ENCODE measurements at regions not wholly inside any gene's neighbourhood (a gene's known extent, or its start where the extent isn't known, plus 50 kb on each side); places are given as distances from the start of the nearest gene placed in this dataset.

DNA sequence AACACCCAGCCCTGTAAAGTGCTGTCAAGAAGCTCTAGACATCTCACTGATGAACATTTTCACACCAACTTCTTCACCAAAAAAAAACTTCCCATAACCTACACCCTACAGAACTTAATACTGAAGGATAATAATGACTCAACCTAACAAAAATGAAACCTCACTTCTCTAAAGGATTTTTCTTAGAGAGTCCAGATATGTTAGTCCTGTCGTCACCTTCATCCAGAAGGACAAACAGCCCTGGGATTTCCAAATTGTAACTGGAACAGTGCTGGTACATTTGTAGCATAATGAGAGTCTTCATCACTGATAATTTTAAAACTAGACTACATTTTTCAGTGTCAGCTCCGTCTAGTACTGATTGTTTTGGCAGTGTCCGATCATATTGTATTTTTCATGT is 528.6 kb upstream of the CELF2 start:
- DNase-seq = no peak

DNA sequence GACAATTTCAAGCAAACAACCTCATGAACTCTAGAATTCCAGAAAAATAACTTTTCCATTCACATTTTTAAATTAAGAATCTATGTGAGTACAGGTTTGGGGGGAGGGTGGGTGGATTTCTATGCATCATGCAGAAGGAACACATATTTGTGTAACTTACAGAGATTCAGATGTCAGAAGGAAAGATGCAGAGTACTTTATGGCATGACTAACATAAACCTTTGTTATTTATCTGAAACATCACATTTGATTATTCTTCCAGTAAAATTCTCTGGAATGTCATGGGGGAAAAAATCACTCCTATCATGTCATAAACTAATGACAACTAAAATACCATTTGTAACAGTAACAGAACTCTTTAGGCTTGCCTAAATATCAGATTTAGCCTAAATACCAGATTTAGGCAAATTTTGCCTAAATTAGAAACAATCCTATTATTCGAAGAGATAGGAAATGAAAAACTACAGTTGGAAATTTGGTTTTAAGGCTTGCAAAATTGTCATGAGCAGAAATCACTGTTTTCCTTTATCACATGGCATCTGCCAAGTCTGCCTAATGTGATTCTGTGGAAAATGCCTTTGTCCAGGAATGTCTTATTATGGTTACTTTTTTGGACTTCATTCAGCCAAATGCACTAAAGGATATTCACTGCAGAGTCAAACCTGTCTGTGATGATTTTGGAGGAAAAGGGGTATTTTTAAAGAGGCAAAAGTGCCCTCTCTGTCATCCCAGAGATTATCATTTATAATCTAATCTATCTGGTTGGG is 527.7 kb upstream of the CELF2 start:
- no peak for DNase-seq

DNA sequence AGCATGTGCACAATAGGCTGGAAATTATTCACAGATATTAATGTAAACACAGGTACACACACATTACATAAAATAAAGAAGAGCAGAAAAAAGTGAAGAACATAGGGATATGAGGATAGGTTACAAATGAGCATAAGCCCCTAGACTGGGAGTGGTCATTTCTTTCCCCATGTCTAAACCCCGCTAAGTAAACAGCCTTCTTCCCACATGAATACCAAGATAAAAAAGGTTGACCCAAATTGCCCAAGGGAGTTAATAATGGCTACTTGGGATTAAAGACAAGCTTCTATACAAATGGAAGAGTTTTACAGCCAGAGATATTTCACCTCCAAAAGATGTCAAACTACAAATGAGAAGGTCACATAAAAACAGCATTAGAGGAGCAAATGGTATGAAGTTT is 527.1 kb upstream of the CELF2 start:
- no peak for DNase-seq

DNA sequence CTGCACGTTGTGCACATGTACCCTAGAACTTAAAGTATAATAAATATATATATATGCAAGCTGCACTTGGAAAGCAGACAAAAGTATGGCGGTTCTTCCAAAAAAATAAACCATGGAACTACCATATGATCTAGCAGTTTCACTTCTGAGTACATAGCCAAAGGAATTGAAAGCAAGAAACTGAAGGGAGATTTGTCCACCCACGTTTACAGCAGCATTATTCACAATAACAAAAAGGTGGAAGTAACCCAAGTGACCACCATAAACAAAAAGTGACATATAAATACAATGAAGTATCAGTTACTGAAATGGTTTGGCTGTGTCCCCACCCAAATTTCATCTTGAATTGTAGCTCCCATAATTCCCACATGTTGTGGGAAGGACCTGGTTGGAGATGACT is 525.3 kb upstream of the CELF2 start:
- no peak for DNase-seq

DNA sequence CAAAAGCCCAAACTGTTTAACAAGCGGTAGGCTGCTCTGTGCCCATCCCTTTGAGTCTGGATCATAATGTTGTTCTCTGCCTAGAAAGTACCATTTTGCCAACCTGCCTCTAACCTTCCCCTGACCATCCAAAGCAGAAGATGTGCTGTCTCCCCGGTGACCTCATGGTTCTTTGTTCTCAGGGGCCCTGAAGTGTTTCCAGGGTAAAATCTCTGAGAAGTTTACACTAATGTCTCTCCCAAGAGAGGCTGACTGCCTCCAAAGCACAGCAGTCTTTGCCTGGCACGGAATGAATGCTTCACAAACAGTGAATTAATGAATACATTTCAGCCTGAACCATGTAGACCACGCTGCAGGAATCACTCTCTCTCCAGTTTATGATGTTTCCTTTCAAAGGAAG is 523.8 kb upstream of the CELF2 start:
- no peak for DNase-seq

DNA sequence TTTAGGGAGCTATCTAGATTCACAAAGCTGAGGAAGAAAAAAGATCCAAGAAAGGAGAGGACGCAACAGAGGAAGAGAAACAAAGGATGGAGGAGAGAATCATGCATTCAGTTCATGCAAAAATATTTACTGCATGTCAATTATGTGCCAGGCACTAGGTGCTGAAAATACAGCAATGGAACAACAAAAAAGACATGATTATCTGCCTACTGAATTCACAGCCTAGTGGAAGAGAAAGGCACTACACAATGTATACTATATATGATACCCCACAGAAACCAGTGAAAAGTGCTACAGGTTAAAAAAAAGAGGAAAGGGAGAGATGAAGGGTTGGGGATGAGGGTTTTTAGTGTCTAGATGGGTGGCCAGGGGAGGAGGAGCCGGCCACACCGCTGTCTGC is 520.4 kb upstream of the CELF2 start:
- no peak for DNase-seq

DNA sequence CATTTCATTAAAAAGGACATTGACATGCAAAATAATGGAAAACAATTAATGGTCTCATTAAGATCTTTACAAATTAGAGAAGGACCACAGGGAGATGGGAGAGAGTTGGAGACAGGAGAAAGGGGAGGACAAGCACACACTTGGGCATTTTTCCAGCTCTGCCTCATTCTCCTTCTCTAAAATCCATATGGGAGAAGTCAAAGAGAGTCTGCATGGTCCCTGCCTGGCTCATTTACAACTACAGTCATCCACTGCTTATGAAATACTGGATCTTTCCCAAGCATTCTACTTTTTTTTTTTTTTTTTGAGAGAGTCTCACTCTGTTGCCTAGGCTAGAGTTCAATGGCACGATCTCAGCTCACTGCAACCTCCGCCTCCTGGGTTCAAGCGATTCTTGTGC is 518.9 kb upstream of the CELF2 start:
- DNase-seq = no peak

DNA sequence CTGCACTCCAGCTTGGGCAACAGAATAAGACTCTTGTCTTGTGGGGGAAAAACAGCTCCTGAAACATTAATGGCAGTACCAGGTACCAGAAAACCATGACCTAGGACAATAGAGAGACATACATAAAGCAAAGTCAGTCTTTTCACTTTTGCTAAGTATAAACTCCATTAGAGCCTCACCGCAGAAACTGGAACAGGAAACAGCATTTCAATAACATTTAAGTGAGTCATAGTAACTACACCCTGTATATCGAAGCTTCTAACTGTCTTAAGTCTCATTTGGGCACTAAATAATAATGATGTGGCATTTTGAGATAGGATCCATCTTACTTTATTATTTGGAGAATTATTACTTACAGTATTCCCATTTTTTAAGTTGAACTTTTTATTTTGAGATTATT is 517.8 kb upstream of the CELF2 start:
- DNase-seq = no peak

DNA sequence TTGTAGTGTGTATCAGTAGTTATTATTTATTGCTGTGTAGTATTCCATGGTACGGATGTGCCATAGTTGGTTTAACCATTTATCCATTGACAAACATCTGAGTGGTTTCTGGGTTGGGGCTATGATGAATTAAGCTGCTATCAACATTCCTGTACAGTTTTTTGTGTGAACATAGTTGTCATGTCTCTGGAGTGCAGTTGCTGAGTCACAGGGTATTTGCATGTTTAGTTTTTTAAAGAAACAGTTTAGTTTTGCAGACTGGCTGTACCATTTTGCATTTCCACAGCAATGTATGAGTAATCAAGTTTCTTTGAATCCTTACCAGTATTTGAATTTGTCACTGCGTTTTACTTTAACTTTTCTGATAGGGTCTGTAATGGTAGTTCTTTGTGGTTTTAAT is 516.7 kb upstream of the CELF2 start:
- no peak for DNase-seq

DNA sequence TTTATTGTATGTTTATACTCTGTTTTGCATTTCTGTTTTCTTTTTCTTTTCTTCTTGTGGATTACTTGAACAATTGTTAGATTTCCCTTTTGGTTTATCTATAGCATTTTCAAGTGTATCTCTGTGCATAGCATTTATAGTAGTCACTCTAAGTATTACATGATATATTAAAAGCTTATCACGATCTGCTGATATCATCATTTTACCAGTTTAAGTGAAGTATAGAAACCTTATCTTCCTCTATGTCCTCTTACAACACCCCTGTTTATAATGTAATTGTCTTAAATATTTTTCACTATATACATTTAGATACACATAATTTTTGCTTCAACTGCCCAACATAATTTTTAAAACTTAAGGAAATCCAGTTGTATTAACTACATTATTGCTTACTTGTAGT is 513.9 kb upstream of the CELF2 start:
- DNase-seq = no peak

DNA sequence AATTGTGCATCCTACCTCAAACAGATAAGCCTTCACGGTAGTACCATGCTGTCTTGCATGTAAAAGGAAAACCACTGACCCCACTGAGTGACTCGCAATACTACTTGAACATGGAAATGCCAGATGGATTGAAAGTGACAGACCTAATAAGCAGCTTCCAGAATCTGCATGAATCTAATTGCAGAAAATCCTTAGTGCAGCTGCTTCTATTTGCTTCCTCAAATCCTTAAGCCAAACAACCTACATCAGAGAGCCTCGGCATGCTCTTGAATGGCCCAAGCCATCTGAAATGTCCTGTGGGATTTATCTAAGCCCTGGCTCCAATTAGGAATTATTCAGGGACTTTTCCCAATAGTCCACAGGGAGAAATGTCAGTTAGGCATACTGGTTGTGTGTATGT is 509.5 kb upstream of the CELF2 start:
- DNase-seq = no peak

DNA sequence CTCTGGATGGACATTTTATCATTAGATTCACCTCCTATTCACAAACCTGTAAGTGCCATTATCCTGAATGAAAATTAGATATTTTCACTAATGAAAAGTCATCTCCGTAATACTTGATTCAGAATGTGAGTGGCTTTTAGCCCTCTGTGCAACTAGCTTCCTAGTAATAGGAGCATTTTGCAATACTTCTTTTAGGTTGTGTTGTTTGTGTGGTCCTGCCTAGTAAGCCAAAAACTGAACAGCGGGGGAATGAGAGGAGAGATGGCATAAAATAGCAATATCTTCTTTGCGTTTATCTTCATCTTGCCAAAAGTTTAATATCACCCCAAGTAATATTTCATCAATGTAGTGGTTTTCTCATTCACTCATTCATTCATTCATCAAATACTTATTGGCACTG is 507.5 kb upstream of the CELF2 start:
- DNase-seq = no peak

DNA sequence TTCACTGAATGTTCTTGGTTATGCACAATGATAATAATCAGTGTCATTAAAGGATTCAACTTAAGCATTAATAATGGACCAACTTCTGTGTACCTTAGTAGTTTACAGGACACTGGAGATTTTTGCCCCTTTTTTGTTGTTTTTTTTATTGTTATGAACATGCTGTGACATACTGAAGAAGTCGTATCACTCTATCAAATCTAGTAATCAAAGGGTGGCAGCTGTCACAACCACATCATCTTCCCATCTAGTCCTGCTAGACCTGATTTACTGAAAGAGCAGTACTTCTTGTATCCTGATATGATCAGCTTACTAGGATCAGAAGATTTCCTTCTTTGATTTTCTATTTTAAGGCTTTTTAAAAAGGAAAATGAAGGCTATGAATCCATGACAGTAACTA is 504.6 kb upstream of the CELF2 start:
- no peak for DNase-seq

DNA sequence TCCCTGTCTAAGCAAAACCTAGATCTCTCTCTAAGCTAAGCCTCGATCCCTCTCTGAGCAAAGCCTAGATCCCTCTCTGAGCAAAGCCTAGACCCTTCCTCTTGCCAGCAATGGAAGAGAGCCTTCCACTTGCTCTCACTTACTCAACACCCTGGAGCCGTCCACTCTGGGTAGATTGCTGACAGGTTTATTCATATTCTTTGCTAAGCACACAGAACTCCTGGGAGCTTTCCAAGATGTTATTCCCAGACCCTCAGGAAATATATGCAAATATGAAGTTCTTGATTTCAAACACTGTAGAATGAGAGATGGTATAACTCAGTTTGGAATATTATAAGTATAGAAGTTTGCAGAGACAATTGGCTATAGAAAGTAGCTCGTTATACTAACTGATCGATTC is 503.8 kb upstream of the CELF2 start:
- no peak for DNase-seq

DNA sequence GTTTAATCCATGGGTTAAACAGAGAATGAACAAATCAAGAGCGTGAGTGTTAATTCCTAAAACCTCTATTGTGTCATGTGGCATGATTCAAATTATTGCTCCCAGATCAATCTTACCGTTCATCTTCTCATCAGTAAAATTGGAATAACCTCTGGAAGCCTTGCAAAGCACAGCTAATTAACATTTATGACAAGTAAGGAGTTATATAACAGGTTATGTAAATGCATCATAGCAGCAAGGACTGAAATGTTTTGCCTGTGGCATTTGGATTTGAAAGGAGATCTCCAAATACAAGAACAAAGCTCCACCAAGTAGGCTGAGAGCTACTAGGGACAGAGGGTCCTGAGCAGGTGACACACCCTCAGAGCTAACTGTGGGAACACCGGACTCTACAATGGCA is 502.9 kb upstream of the CELF2 start:
- DNase-seq = peak in 1 of 51 donors; percentile 24

DNA sequence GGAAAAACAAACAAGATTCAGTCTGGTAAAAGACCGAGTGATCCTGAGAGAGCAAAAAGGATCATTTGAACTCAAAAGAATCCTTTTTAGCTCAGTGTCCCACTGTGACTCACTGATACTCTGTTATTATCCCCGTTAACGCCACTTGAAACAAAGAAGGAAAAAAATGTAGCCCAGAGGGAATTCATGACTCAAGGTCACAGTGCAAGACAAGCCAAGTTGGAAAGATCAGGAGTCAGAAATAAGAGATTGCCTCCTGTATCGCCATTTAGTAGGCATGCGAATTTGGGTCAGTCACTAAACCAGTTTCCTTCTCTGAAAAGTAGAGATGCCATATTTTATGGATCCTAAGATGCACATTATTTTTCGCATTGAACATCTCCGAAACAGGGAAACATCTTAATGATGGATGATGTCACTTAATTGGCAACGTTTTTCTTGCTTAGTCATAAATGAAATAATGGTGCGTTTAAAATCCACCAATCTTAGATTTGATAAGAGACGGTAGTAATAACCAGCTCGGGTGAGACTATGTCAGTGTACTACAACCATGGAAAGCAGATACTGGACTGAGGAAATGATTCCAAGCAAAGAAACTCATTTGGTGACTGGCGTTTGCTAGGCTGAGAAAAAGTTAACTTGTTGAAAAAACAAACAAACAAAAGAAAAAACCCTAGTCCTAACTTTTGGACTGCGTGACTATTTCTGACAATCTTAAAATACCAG is 502.0 kb upstream of the CELF2 start:
- DNase-seq = no peak

DNA sequence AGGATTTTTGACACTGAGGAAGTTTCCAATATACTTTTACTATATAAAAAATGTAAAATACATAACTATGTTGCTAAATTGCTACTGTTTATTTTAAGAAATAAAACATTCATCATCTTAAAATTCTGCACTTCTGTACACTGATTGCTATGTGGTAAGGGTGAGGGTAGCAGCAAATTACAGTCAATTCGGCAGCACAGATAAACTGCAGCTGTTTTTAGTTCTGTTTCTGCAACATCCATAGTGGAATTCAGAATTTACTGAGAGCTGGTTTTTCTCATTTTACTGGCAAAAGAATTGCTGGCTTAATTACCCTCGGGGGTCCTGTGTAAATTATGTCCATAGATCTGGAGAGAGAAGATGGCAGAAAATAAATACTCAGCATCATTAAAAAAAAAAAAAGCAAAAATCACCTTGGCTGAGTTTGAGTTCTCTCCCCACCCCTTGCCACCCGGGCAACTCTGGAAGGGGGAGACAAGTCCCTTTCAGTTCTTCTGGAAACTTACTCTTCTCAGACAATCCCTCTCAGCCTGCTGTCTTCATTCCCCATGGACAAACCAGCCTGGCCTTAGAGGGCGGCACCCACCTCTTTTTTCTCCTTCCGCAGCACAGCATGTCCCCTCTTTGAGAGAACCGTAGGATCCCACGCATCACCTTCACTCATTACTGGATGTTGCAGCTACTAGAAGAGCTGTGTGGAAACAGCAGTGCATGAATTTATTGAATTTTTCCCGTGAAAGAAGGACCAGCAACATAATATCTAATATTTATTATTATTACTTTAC is 501.1 kb upstream of the CELF2 start:
- DNase-seq = no peak

DNA sequence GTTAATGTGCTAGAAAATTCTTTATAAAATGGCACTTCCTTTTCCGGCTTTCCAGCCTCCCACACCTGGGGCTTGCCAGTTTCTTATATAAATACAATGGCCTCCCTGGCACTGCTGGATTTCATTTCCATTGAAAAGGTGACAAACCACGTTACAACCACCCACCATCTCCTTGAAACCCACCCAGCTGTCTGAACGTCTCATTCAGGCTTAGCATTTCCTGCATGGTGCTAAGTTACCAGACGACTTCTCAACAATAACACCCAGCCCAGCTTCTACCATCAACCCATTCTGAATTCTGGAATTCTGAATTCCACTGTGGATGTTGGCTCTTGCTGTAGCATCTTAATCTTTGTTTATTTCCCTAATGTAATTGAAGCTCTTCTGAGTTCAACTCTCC is 499.8 kb upstream of the CELF2 start:
- DNase-seq = no peak

DNA sequence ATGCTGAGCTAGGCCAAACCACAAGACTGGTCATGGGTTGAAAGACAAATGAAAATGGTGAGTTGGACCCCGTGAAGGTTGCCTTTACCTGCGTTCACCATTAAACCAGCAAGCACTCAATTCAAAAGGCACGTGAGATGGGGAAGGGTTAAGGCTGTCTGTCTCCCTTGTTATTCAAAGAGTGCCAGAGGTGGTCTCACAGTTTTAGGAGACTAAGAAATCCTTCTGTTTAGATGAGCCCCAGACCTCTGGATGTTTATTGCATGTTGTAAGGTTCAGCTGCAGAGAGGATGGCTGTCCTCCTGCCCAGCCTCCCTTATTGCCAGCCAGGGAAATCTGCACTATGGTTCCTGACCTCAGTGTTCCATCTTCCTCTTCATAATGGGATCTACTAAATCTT is 498.0 kb upstream of the CELF2 start:
- no peak for DNase-seq

DNA sequence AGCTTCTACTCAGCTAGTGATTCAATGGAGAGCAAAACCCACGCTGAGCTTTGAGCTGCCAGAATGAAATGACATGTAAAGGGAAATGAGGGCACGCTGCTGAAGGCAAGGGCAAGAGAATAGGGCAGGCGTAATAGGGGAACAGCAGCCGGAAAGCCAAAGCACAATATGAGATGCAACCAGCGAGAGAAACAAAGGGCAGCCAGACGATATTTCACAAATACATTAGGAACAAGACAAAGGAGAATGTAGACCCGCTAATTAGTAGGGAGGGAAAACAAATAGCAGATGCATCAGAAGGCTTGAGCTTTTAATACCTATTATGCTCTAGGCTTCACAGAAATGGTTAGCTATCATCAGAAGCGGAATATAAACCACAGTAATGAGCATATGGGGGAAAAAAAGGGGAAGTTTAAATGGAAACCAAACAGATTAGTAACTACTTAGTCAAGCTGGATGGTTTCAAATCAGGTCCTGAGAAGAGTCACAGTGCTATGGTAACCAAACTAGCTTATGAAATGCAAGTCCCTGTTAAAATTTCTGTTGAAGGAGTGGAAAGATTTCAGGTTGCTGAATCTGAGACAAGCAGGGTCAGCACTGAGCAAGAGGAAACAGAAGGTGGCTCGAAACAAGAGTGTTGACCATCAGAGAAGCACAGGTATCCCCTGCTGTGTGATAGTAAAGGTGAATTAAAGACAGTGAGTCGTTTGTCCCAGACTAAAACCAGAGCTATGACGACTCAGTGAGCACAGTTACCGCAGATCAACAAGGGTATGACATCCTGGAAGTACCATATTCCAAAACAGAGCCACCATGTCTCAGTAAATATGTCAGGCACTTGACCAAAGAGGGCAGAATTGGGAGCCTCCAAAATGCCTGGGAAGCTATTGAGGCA is 496.9 kb upstream of the CELF2 start:
- peak in 1 of 51 donors; percentile 32 for DNase-seq

DNA sequence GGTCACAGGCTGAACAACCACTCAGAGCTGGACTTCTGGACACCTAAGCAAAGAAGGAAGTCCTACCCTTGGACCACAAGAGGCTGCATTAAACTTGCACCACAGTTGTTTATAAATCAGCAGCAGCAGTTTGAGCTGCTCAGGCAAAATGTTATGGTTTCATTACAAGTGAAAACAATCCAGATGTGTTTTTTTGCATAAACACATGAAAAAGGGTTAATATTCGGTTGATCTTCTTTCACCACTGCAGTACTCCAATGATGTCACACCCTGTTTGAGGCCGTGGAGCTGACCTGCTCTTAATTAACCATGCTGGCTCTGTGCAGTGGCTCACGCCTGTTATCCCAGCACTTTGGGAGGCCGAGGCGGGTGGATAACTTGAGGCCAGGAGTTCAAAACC is 490.8 kb upstream of the CELF2 start:
- DNase-seq = no peak
